Heart right ventricle (tissue), 16 donors: ENCODE measurements at regions not wholly inside any gene's neighbourhood (a gene's known extent, or its start where the extent isn't known, plus 50 kb on each side); places are given as distances from the start of the nearest gene placed in this dataset.

Source experiments
- ATAC-seq, 8 donors: fragments of 200-7000 bp; cut with Tn5 transposase; one replicate each; pipeline ENCODE4 v1.9.1; 2020; ENCODE audit warnings: mild to moderate bottlenecking in 8 of 8, moderate library complexity in 8 of 8, moderate number of reproducible peaks in 1 of 8
- DNase-seq, 2 donors: peaks; one replicate each; pipeline ENCODE4 v3.0.0-alpha.2; 2020
- H3K27ac ChIP-seq, 10 donors: fragments of 200-600 bp; sonication (generic) in 2 of 10; one replicate each; pipeline versions ENCODE4 v1.5.0 to v1.8.0; 2020 to 2022; ENCODE audit warnings: mild to moderate bottlenecking in 3 of 10
- H3K27me3 ChIP-seq, 7 donors: fragments of 200-600 bp; one replicate each; pipeline ENCODE4 v1.8.0; 2021 to 2022; ENCODE audit warnings: mild to moderate bottlenecking in 2 of 7
- H3K36me3 ChIP-seq, 9 donors: fragments of 200-600 bp; sonication (generic) in 1 of 9; one replicate each; pipeline versions ENCODE4 v1.5.0 to v1.8.0; 2020 to 2022; ENCODE audit warnings: mild to moderate bottlenecking in 2 of 9
- H3K4me1 ChIP-seq, 9 donors: fragments of 200-600 bp; sonication (generic) in 1 of 9; one replicate each; pipeline versions ENCODE4 v1.5.0 to v1.8.0; 2020 to 2022; ENCODE audit warnings: mild to moderate bottlenecking in 4 of 9
- H3K4me3 ChIP-seq, 10 donors: fragments of 200-600 bp; sonication (generic) in 2 of 10; one replicate each; pipeline versions ENCODE4 v1.5.0 to v1.8.0; 2020 to 2022; ENCODE audit warnings: mild to moderate bottlenecking in 7 of 10, moderate library complexity in 2 of 10
- H3K9me3 ChIP-seq, 11 donors: fragments of 200-600 bp in 10 of 11; sonication (generic) in 2 of 11; one replicate each; pipeline versions ENCODE4 v1.5.0 to v1.8.0; 2013 to 2022; ENCODE audit warnings: mild to moderate bottlenecking in 2 of 11, control low read depth in 1 of 11, moderate library complexity in 1 of 11
- WGBS, 2 donors: extraction: QIAGEN DNeasy Blood & Tissue Kit; methylation state at CpG; one replicate each; pipeline ENCODE4 v1.1.7; 2013; ENCODE audit warnings: inconsistent platforms in 1 of 2; 5-methylcytosine and 5-hydroxymethylcytosine counted together
- intact Hi-C, 10 donors: fragments of 100-400 bp; cut with DNase I; formaldehyde crosslinking; loops; one replicate each; pipeline versions ENCODE4 v1.11.1 to v1.14.2; 2022
- TF ChIP-seq, protein P1 (sequence below), 9 donors: fragments of 200-600 bp; sonication (generic) in 2 of 9; IDR thresholded peaks; one replicate each; pipeline versions ENCODE4 v1.5.0 to v1.8.0; 2021 to 2022; ENCODE audit warnings: antibody characterized with exemption in 9 of 9, mild to moderate bottlenecking in 5 of 9, moderate library complexity in 1 of 9
- donor health status: Arrhythmogenic right ventricular cardiomyopathy.
- donor health status: ischemic (EF 13 %, LVEDD 7.1; RV severe dilation, severe dysfunction).
- donor health status: healthy with polysubstance abuse.
- donor health status: DM: no; HTN: yes; CAD: no.
- donor health status: DM: no; HTN: no; CAD: no.
- donor health status: ischemic (EF 25% LVEDD 6.9; RV normal size, moderate dysfunction).
- donor health status: ischemic (EF 25% LVEDD 5.7; RV mildly dilated, moderate dysfunction).
- donor health status: healthy.
- donor health status: DM: yes; HTN: yes; CAD: no.
- donor health status: Ischemic cardiomyopathy.
- donor health status: ischemic (EF 35%, LVEDD 5.7; RV mildly dilated, moderate dysfunction).
- donor health status: nonischemic (EF 11% LVEDD 7.7; RV severe dilation, severe dysfunction).
- donor health status: DM: yes; HTN: yes; CAD: no.
- donor health status: PGD.
- donor health status: ischemic (EF 29% LVEDD 5.4; RV normal size, mild dysfunction).
- donor health status: nonischemic (EF 23%, LVEDD 6.1; RV moderate dilation, normal function).

DNA sequence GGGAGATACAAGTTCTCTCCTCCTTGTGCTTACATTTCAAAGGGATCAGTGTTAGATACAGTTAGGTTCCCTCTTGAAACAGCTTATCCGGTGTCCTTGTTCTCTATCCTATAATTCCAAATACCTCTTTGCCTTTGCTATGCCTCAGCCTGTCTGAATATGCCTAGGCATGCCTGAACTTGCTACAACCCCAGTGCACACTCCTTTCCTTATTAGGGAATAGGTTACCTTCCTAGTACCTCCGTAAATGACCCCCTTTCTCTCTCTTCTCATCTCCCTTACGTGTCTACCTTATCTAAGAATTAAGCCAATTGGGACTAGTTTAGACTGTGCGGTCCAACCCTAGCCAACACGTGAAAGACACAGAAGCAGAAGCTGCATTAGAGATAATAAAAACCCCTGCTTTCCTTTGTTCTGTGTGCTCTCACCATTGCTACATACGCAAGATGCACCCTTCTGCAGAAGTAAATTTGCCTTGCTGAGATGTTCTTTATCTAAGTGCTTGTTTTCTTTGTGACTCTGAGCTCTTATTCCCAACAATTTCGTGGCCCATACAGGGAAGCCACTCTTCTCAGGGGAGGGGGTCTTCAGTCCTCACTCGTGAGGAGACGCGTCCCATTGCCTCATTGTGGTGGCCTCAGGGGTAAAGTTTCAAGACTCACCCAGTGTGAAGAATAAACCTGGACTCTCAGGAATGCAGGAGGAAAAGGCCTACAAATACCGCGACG is 802.1 kb downstream of the PLA2G4A start:
- Histone ChIP-seq H3K4me1 (no peaks in the 10 kb centered on the region), H3K27ac (no peak overlapping the region), H3K9me3 (peaks cover 0 to 31% (median 3%) of the 10 kb centered on the region in 11 donors), H3K4me3 (no peak overlapping the region), H3K36me3 (no peaks in the 10 kb centered on the region), H3K27me3 (no peaks in the 10 kb centered on the region)
- WGBS, 2 donors, result 88 to 91% methylated on average over 13 of the region's 13 CpGs
- DNase-seq (no peak), ATAC-seq (no peak)
- TF ChIP-seq, protein P1, sequence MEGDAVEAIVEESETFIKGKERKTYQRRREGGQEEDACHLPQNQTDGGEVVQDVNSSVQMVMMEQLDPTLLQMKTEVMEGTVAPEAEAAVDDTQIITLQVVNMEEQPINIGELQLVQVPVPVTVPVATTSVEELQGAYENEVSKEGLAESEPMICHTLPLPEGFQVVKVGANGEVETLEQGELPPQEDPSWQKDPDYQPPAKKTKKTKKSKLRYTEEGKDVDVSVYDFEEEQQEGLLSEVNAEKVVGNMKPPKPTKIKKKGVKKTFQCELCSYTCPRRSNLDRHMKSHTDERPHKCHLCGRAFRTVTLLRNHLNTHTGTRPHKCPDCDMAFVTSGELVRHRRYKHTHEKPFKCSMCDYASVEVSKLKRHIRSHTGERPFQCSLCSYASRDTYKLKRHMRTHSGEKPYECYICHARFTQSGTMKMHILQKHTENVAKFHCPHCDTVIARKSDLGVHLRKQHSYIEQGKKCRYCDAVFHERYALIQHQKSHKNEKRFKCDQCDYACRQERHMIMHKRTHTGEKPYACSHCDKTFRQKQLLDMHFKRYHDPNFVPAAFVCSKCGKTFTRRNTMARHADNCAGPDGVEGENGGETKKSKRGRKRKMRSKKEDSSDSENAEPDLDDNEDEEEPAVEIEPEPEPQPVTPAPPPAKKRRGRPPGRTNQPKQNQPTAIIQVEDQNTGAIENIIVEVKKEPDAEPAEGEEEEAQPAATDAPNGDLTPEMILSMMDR (IDR thresholded peaks at IDR 0.05), result no peak
- intact Hi-C loops, result no loop called here

DNA sequence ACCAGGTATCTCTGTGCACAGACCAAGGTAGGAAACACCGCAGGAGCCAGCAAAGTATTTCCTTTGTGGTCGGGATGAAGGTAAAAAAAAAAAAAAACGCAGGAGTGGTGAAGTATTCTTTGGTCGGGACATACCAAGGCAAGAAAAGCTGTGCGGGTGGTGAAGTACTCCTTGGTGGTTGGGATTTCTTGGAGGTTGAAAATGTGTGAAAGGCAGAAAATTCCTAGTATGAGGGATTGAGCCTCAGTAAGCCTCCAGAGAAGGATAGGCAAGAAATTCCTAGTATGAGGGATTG is 802.6 kb downstream of the PLA2G4A start:
- TF ChIP-seq, protein P1 (IDR thresholded peaks at IDR 0.05), result no peak
- H3K9me3 ChIP-seq, result peaks cover 0 to 31% (median 3%) of the 10 kb centered on the region in 11 donors
- ATAC-seq (no peak), DNase-seq (no peak)
- no peak overlapping the region for H3K4me3 ChIP-seq
- no peaks in the 10 kb centered on the region for H3K4me1 ChIP-seq
- intact Hi-C loops, result no loop called here
- H3K36me3 ChIP-seq, result no peaks in the 10 kb centered on the region
- H3K27me3 ChIP-seq, result no peaks in the 10 kb centered on the region
- H3K27ac ChIP-seq, result no peak overlapping the region
- 88 to 91% methylated on average over 5 of the region's 5 CpGs for WGBS, 2 donors

DNA sequence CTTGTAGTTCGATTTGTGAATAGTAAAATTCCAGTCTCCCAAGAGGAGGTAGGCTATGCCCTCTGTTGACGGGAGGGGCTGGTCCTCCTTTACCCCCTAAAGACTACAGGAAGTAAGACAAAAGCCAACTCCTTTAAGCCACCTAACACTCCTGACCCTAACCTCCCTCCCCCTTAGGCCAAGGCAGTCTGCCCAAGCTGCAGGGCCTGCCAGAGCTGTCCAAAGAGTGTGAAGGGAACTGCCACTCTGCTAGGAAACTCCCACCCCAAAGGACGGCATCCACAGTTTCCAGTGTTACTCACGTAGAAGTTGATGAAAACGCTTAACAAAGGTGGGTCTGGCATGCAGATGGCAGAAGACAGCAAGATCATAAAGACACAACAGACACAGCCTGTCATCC is 803.2 kb downstream of the PLA2G4A start:
- TF ChIP-seq, protein P1 (IDR thresholded peaks at IDR 0.05), result no peak
- Histone ChIP-seq H3K27me3 (no peaks in the 10 kb centered on the region), H3K27ac (no peak overlapping the region), H3K4me1 (no peaks in the 10 kb centered on the region), H3K4me3 (no peak overlapping the region), H3K36me3 (no peaks in the 10 kb centered on the region), H3K9me3 (peaks cover 0 to 31% (median 3%) of the 10 kb centered on the region in 11 donors)
- 76 to 85% methylated on average over 5 of the region's 5 CpGs for WGBS, 2 donors
- no peak for ATAC-seq
- DNase-seq, result no peak
- intact Hi-C loops, result no loop called here

DNA sequence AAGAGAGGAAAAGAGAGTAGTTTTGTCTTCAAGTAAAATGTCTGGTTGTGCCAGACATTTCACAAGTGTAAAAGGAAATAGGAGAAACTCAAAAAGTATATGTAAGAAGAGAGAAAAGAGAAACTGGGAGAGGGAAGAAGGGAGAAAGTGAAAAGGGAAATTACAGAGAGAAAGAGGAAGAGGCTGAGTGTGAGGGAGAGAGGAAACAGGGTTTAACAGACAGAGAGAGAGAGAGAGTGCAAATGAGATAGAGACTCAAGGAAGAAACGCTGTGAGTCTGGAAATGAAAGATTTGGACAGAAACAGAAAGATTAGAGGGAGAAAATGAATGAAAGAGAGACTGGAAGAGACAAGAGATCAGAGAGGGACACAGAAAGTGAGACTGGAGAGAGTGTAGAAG is 806.2 kb downstream of the PLA2G4A start:
- 38 to 48% methylated on average over 1 of the region's 1 CpG for WGBS, 2 donors
- Histone ChIP-seq H3K9me3 (peaks cover 0 to 38% (median 3%) of the 10 kb centered on the region in 11 donors), H3K4me3 (no peak overlapping the region), H3K27ac (no peak overlapping the region), H3K36me3 (no peaks in the 10 kb centered on the region), H3K4me1 (no peaks in the 10 kb centered on the region), H3K27me3 (no peaks in the 10 kb centered on the region)
- no peak for DNase-seq
- ATAC-seq, result no peak
- TF ChIP-seq, protein P1 (IDR thresholded peaks at IDR 0.05), result no peak
- intact Hi-C loops, result no loop called here
